H9 (cell line): ENCODE measurements at regions not wholly inside any gene's neighbourhood (a gene's known extent, or its start where the extent isn't known, plus 50 kb on each side); places are given as distances from the start of the nearest gene placed in this dataset.

Experiments
- DNase-seq: peaks from one replicate; pipeline ENCODE4 v3.0.0-alpha.2; 2017
- H2AFZ ChIP-seq: one replicate; pipeline ENCODE4 v1.6.1; 2013; ENCODE audit warnings: mild to moderate bottlenecking, low read length, control low read depth, moderate library complexity
- H2AK5ac ChIP-seq: 2 replicates; pipeline ENCODE4 v1.6.1; 2013; ENCODE audit warnings: low read length, control low read depth, mixed read lengths; ENCODE audit not compliant: insufficient read length
- H2BK120ac ChIP-seq: one replicate; pipeline ENCODE4 v1.6.1; 2013; ENCODE audit warnings: low read depth, mild to moderate bottlenecking, low read length, control low read depth, inconsistent platforms; ENCODE audit not compliant: poor library complexity, severe bottlenecking
- H2BK12ac ChIP-seq: 2 replicates; pipeline ENCODE4 v1.6.1; 2013; ENCODE audit warnings: low read length, control low read depth, mixed read lengths, low read depth; ENCODE audit not compliant: insufficient read length
- H2BK15ac ChIP-seq: 2 replicates; pipeline ENCODE4 v1.6.1; 2013; ENCODE audit warnings: low read depth, low read length, control low read depth
- H2BK20ac ChIP-seq: one replicate; pipeline ENCODE4 v1.6.1; 2013; ENCODE audit warnings: low read depth, mild to moderate bottlenecking, low read length, control low read depth, inconsistent platforms; ENCODE audit not compliant: poor library complexity, severe bottlenecking
- H2BK5ac ChIP-seq: 2 replicates; pipeline ENCODE4 v1.6.1; 2013; ENCODE audit warnings: low read length, control low read depth, mixed read lengths; ENCODE audit not compliant: insufficient read length
- H3K14ac ChIP-seq: 2 replicates; pipeline ENCODE4 v1.6.1; 2013; ENCODE audit warnings: low read length, control low read depth; ENCODE audit not compliant: insufficient read depth
- H3K18ac ChIP-seq: 2 replicates; pipeline ENCODE4 v1.6.1; 2013; ENCODE audit warnings: low read depth, mild to moderate bottlenecking, mixed read lengths, low read length, control low read depth; ENCODE audit not compliant: insufficient read length
- H3K23ac ChIP-seq: 2 replicates; pipeline ENCODE4 v1.6.1; 2013; ENCODE audit warnings: low read length, control low read depth, mixed read lengths, low read depth; ENCODE audit not compliant: insufficient read length
- H3K23me2 ChIP-seq: 2 replicates; pipeline ENCODE4 v1.6.1; 2013; ENCODE audit warnings: low read depth, mild to moderate bottlenecking, mixed read lengths, low read length, control low read depth; ENCODE audit not compliant: insufficient read length, poor library complexity, severe bottlenecking
- H3K27ac ChIP-seq: 2 replicates; pipeline ENCODE4 v1.5.1; 2013; ENCODE audit warnings: low read length, control low read depth, mixed read lengths, low read depth; ENCODE audit not compliant: insufficient read length
- H3K27me3 ChIP-seq: 2 replicates; pipeline ENCODE4 v1.6.1; 2013; ENCODE audit warnings: low read length, control low read depth, inconsistent platforms; ENCODE audit not compliant: insufficient read depth
- H3K4ac ChIP-seq: 2 replicates; pipeline ENCODE4 v1.6.1; 2013; ENCODE audit warnings: low read depth, mild to moderate bottlenecking, control low read depth, inconsistent platforms, low read length, moderate library complexity
- H3K4me1 ChIP-seq: 2 replicates; pipeline ENCODE4 v1.6.1; 2013; ENCODE audit warnings: low read length, control low read depth, inconsistent platforms; ENCODE audit not compliant: insufficient read depth
- H3K4me2 ChIP-seq: 2 replicates; pipeline ENCODE4 v1.6.1; 2013; ENCODE audit warnings: low read length, control low read depth, mixed read lengths; ENCODE audit not compliant: insufficient read length, insufficient read depth
- H3K56ac ChIP-seq: 2 replicates; pipeline ENCODE4 v1.6.1; 2013; ENCODE audit warnings: low read depth, mild to moderate bottlenecking, mixed read lengths, low read length, control low read depth; ENCODE audit not compliant: insufficient read length
- H3K79me1 ChIP-seq: 2 replicates; pipeline ENCODE4 v1.6.1; 2013; ENCODE audit warnings: low read depth, mild to moderate bottlenecking, moderate library complexity, low read length, control low read depth, inconsistent platforms; ENCODE audit not compliant: insufficient read depth, poor library complexity, severe bottlenecking
- H3K79me2 ChIP-seq: 2 replicates; pipeline ENCODE4 v1.6.1; 2013; ENCODE audit warnings: low read length, control low read depth, inconsistent platforms; ENCODE audit not compliant: insufficient read depth
- H3K9ac ChIP-seq: 2 replicates; pipeline ENCODE4 v1.6.1; 2013; ENCODE audit warnings: low read length, control low read depth, mixed read lengths; ENCODE audit not compliant: insufficient read length; ENCODE audit errors: extremely low read depth
- H3K9me3 ChIP-seq: one replicate; pipeline ENCODE4 v1.6.1; 2013; ENCODE audit warnings: low read depth, low read length, inconsistent platforms; ENCODE audit not compliant: control insufficient read depth
- H3T11ph ChIP-seq: one replicate; pipeline ENCODE4 v1.6.1; 2013; ENCODE audit warnings: mild to moderate bottlenecking, low read length, control low read depth, inconsistent platforms
- H4K20me1 ChIP-seq: one replicate; pipeline ENCODE4 v1.6.1; 2013; ENCODE audit not compliant: control insufficient read depth, insufficient read length, insufficient read depth
- H4K5ac ChIP-seq: 2 replicates; pipeline ENCODE4 v1.6.1; 2013; ENCODE audit warnings: low read depth, mild to moderate bottlenecking, mixed read lengths, low read length, control low read depth; ENCODE audit not compliant: insufficient read length
- H4K8ac ChIP-seq: replicated peaks from 2 replicates; pipeline ENCODE4 v1.6.1; 2013; ENCODE audit warnings: low read length, control low read depth, mixed read lengths, low read depth; ENCODE audit not compliant: insufficient read length
- H4K91ac ChIP-seq: 2 replicates; pipeline ENCODE4 v1.6.1; 2013; ENCODE audit warnings: low read depth, mild to moderate bottlenecking, moderate library complexity, mixed read lengths, low read length, control low read depth; ENCODE audit not compliant: insufficient read length
- H3K27ac Mint-ChIP-seq, 3 experiments: 2 replicates in 2 of 3; 3 replicates in 1 of 3; pipeline ENCODE4 v1.8.0; 2020 to 2021; ENCODE audit warnings: mixed read lengths in 3 of 3, mild to moderate bottlenecking in 1 of 3, moderate library complexity in 1 of 3
- H3K27me3 Mint-ChIP-seq: 2 replicates; pipeline ENCODE4 v1.8.0; 2021; ENCODE audit warnings: low read depth, mild to moderate bottlenecking, moderate library complexity, mixed read lengths
- H3K36me3 Mint-ChIP-seq, 3 experiments: 2 replicates in 2 of 3; 3 replicates in 1 of 3; pipeline ENCODE4 v1.8.0; 2020 to 2021; ENCODE audit warnings: low read depth in 3 of 3, mixed read lengths in 3 of 3; ENCODE audit not compliant: insufficient read depth in 1 of 3
- H3K4me1 Mint-ChIP-seq, 2 experiments: 2 replicates each; pipeline ENCODE4 v1.8.0; 2020; ENCODE audit warnings: mixed read lengths in 2 of 2
- H3K4me3 Mint-ChIP-seq, 2 experiments: 2 replicates in 1 of 2; 3 replicates in 1 of 2; pipeline ENCODE4 v1.8.0; 2020 to 2021; ENCODE audit warnings: mild to moderate bottlenecking in 2 of 2, mixed read lengths in 2 of 2, moderate library complexity in 1 of 2
- H3K9me3 Mint-ChIP-seq, 2 experiments: 2 replicates in 1 of 2; 3 replicates in 1 of 2; pipeline ENCODE4 v1.8.0; 2020; ENCODE audit warnings: mild to moderate bottlenecking in 2 of 2, mixed read lengths in 2 of 2, moderate library complexity in 1 of 2
- TF ChIP-seq, protein P1 (sequence below): fragments of 200-600 bp; sonication (generic); conservative IDR thresholded peaks from 3 replicates; pipeline ENCODE4 v1.8.0; 2021; ENCODE audit warnings: antibody characterized with exemption, mild to moderate bottlenecking

DNA sequence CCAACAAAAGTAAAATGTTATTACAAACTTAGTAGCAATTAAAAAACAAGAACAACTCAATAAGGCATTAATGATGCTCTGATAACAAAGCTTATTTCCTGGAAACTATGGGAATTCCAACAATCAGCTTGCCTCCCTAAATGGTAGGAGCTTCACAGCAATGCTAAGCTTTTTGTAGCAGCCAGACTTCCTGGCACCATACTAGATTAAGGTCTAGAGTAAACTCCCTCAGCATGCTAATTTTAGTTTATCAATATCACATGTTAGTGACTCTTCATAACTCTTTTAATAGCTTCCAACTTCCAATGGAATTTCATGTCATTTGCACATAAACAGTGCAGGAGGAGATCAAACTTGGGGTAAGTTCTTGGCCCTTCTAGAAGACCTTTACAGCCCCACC, 782.0 kb downstream of the MCTP2 start:
- Histone ChIP-seq H4K8ac (no peak overlapping the region), H3K79me1 (no peaks in the 10 kb centered on the region), H2BK5ac (no peak overlapping the region), H3K4me2 (no peak overlapping the region), H3K4me1 (no peaks in the 10 kb centered on the region), H4K20me1 (no peaks in the 10 kb centered on the region), H3K9ac (no peak overlapping the region), H3K27me3 (no peaks in the 10 kb centered on the region), H2AFZ (no peak overlapping the region), H4K91ac (no peak overlapping the region), H3K79me2 (no peaks in the 10 kb centered on the region), H3K23ac (no peak overlapping the region), H2BK20ac (no peak overlapping the region), H3K23me2 (no peaks in the 10 kb centered on the region), H4K5ac (no peak overlapping the region), H3K27ac (no peak overlapping the region), H3K14ac (no peak overlapping the region), H3K56ac (no peak overlapping the region), H2BK12ac (no peak overlapping the region), H3K18ac (no peak overlapping the region), H3K9me3 (no peaks in the 10 kb centered on the region), H2BK120ac (no peak overlapping the region), H2AK5ac (no peak overlapping the region), H2BK15ac (no peak overlapping the region), H3K4ac (no peak overlapping the region), H3T11ph (no peak overlapping the region)
- H3K9me3 Mint-ChIP-seq = no peaks in the 10 kb centered on the region; a peak in 3 of 5 replicates
- TF ChIP-seq, protein P1, sequence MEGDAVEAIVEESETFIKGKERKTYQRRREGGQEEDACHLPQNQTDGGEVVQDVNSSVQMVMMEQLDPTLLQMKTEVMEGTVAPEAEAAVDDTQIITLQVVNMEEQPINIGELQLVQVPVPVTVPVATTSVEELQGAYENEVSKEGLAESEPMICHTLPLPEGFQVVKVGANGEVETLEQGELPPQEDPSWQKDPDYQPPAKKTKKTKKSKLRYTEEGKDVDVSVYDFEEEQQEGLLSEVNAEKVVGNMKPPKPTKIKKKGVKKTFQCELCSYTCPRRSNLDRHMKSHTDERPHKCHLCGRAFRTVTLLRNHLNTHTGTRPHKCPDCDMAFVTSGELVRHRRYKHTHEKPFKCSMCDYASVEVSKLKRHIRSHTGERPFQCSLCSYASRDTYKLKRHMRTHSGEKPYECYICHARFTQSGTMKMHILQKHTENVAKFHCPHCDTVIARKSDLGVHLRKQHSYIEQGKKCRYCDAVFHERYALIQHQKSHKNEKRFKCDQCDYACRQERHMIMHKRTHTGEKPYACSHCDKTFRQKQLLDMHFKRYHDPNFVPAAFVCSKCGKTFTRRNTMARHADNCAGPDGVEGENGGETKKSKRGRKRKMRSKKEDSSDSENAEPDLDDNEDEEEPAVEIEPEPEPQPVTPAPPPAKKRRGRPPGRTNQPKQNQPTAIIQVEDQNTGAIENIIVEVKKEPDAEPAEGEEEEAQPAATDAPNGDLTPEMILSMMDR = no peak
- no peak overlapping the region for H3K4me3 Mint-ChIP-seq
- DNase-seq = no peak
- H3K4me1 Mint-ChIP-seq = peaks cover 7 to 12% of the 10 kb centered on the region in 2 experiments
- H3K27me3 Mint-ChIP-seq = no peaks in the 10 kb centered on the region
- no peak overlapping the region for H3K27ac Mint-ChIP-seq
- peaks cover 0 to 9% (median 0%) of the 10 kb centered on the region in 3 experiments; a peak in 2 of 7 replicates for H3K36me3 Mint-ChIP-seq
